ENCODE measurements at regions not wholly inside any gene's neighbourhood (a gene's known extent, or its start where the extent isn't known, plus 50 kb on each side); places are given as distances from the start of the nearest gene placed in this dataset.
"Not testable (repeated sequence)": the region's sequence is repeated elsewhere in the genome, so short reads cannot be mapped to it uniquely, and the experiment has no call there.

- TF ChIP-seq, protein P1, sequence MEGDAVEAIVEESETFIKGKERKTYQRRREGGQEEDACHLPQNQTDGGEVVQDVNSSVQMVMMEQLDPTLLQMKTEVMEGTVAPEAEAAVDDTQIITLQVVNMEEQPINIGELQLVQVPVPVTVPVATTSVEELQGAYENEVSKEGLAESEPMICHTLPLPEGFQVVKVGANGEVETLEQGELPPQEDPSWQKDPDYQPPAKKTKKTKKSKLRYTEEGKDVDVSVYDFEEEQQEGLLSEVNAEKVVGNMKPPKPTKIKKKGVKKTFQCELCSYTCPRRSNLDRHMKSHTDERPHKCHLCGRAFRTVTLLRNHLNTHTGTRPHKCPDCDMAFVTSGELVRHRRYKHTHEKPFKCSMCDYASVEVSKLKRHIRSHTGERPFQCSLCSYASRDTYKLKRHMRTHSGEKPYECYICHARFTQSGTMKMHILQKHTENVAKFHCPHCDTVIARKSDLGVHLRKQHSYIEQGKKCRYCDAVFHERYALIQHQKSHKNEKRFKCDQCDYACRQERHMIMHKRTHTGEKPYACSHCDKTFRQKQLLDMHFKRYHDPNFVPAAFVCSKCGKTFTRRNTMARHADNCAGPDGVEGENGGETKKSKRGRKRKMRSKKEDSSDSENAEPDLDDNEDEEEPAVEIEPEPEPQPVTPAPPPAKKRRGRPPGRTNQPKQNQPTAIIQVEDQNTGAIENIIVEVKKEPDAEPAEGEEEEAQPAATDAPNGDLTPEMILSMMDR (IDR thresholded peaks at IDR 0.05) = not testable (repeated sequence)
- not testable (repeated sequence) for TF ChIP-seq POLR2A (IDR thresholded peaks at IDR 0.05)
Observed at GRCh38 chr10:25844716-25845115, 89.3 kb upstream of the MYO3A start.
